H9 (cell line): ENCODE measurements at regions not wholly inside any gene's neighbourhood (a gene's known extent, or its start where the extent isn't known, plus 50 kb on each side); places are given as distances from the start of the nearest gene placed in this dataset.

Experiments used
- DNase-seq: peaks from one replicate; pipeline ENCODE4 v3.0.0-alpha.2; 2017
- H2AFZ ChIP-seq: one replicate; pipeline ENCODE4 v1.6.1; 2013; ENCODE audit warnings: mild to moderate bottlenecking, low read length, control low read depth, moderate library complexity
- H2AK5ac ChIP-seq: 2 replicates; pipeline ENCODE4 v1.6.1; 2013; ENCODE audit warnings: low read length, control low read depth, mixed read lengths; ENCODE audit not compliant: insufficient read length
- H2BK120ac ChIP-seq: one replicate; pipeline ENCODE4 v1.6.1; 2013; ENCODE audit warnings: low read depth, mild to moderate bottlenecking, low read length, control low read depth, inconsistent platforms; ENCODE audit not compliant: poor library complexity, severe bottlenecking
- H2BK12ac ChIP-seq: 2 replicates; pipeline ENCODE4 v1.6.1; 2013; ENCODE audit warnings: low read length, control low read depth, mixed read lengths, low read depth; ENCODE audit not compliant: insufficient read length
- H2BK15ac ChIP-seq: 2 replicates; pipeline ENCODE4 v1.6.1; 2013; ENCODE audit warnings: low read depth, low read length, control low read depth
- H2BK20ac ChIP-seq: one replicate; pipeline ENCODE4 v1.6.1; 2013; ENCODE audit warnings: low read depth, mild to moderate bottlenecking, low read length, control low read depth, inconsistent platforms; ENCODE audit not compliant: poor library complexity, severe bottlenecking
- H2BK5ac ChIP-seq: 2 replicates; pipeline ENCODE4 v1.6.1; 2013; ENCODE audit warnings: low read length, control low read depth, mixed read lengths; ENCODE audit not compliant: insufficient read length
- H3K14ac ChIP-seq: 2 replicates; pipeline ENCODE4 v1.6.1; 2013; ENCODE audit warnings: low read length, control low read depth; ENCODE audit not compliant: insufficient read depth
- H3K18ac ChIP-seq: 2 replicates; pipeline ENCODE4 v1.6.1; 2013; ENCODE audit warnings: low read depth, mild to moderate bottlenecking, mixed read lengths, low read length, control low read depth; ENCODE audit not compliant: insufficient read length
- H3K23ac ChIP-seq: 2 replicates; pipeline ENCODE4 v1.6.1; 2013; ENCODE audit warnings: low read length, control low read depth, mixed read lengths, low read depth; ENCODE audit not compliant: insufficient read length
- H3K23me2 ChIP-seq: 2 replicates; pipeline ENCODE4 v1.6.1; 2013; ENCODE audit warnings: low read depth, mild to moderate bottlenecking, mixed read lengths, low read length, control low read depth; ENCODE audit not compliant: insufficient read length, poor library complexity, severe bottlenecking
- H3K27ac ChIP-seq: 2 replicates; pipeline ENCODE4 v1.5.1; 2013; ENCODE audit warnings: low read length, control low read depth, mixed read lengths, low read depth; ENCODE audit not compliant: insufficient read length
- H3K27me3 ChIP-seq: 2 replicates; pipeline ENCODE4 v1.6.1; 2013; ENCODE audit warnings: low read length, control low read depth, inconsistent platforms; ENCODE audit not compliant: insufficient read depth
- H3K4ac ChIP-seq: 2 replicates; pipeline ENCODE4 v1.6.1; 2013; ENCODE audit warnings: low read depth, mild to moderate bottlenecking, control low read depth, inconsistent platforms, low read length, moderate library complexity
- H3K4me1 ChIP-seq: 2 replicates; pipeline ENCODE4 v1.6.1; 2013; ENCODE audit warnings: low read length, control low read depth, inconsistent platforms; ENCODE audit not compliant: insufficient read depth
- H3K4me2 ChIP-seq: 2 replicates; pipeline ENCODE4 v1.6.1; 2013; ENCODE audit warnings: low read length, control low read depth, mixed read lengths; ENCODE audit not compliant: insufficient read length, insufficient read depth
- H3K56ac ChIP-seq: 2 replicates; pipeline ENCODE4 v1.6.1; 2013; ENCODE audit warnings: low read depth, mild to moderate bottlenecking, mixed read lengths, low read length, control low read depth; ENCODE audit not compliant: insufficient read length
- H3K79me1 ChIP-seq: 2 replicates; pipeline ENCODE4 v1.6.1; 2013; ENCODE audit warnings: low read depth, mild to moderate bottlenecking, moderate library complexity, low read length, control low read depth, inconsistent platforms; ENCODE audit not compliant: insufficient read depth, poor library complexity, severe bottlenecking
- H3K79me2 ChIP-seq: 2 replicates; pipeline ENCODE4 v1.6.1; 2013; ENCODE audit warnings: low read length, control low read depth, inconsistent platforms; ENCODE audit not compliant: insufficient read depth
- H3K9ac ChIP-seq: 2 replicates; pipeline ENCODE4 v1.6.1; 2013; ENCODE audit warnings: low read length, control low read depth, mixed read lengths; ENCODE audit not compliant: insufficient read length; ENCODE audit errors: extremely low read depth
- H3K9me3 ChIP-seq: one replicate; pipeline ENCODE4 v1.6.1; 2013; ENCODE audit warnings: low read depth, low read length, inconsistent platforms; ENCODE audit not compliant: control insufficient read depth
- H3T11ph ChIP-seq: one replicate; pipeline ENCODE4 v1.6.1; 2013; ENCODE audit warnings: mild to moderate bottlenecking, low read length, control low read depth, inconsistent platforms
- H4K20me1 ChIP-seq: one replicate; pipeline ENCODE4 v1.6.1; 2013; ENCODE audit not compliant: control insufficient read depth, insufficient read length, insufficient read depth
- H4K5ac ChIP-seq: 2 replicates; pipeline ENCODE4 v1.6.1; 2013; ENCODE audit warnings: low read depth, mild to moderate bottlenecking, mixed read lengths, low read length, control low read depth; ENCODE audit not compliant: insufficient read length
- H4K8ac ChIP-seq: replicated peaks from 2 replicates; pipeline ENCODE4 v1.6.1; 2013; ENCODE audit warnings: low read length, control low read depth, mixed read lengths, low read depth; ENCODE audit not compliant: insufficient read length
- H4K91ac ChIP-seq: 2 replicates; pipeline ENCODE4 v1.6.1; 2013; ENCODE audit warnings: low read depth, mild to moderate bottlenecking, moderate library complexity, mixed read lengths, low read length, control low read depth; ENCODE audit not compliant: insufficient read length
- H3K27ac Mint-ChIP-seq, 3 experiments: 2 replicates in 2 of 3; 3 replicates in 1 of 3; pipeline ENCODE4 v1.8.0; 2020 to 2021; ENCODE audit warnings: mixed read lengths in 3 of 3, mild to moderate bottlenecking in 1 of 3, moderate library complexity in 1 of 3
- H3K27me3 Mint-ChIP-seq: 2 replicates; pipeline ENCODE4 v1.8.0; 2021; ENCODE audit warnings: low read depth, mild to moderate bottlenecking, moderate library complexity, mixed read lengths
- H3K36me3 Mint-ChIP-seq, 3 experiments: 2 replicates in 2 of 3; 3 replicates in 1 of 3; pipeline ENCODE4 v1.8.0; 2020 to 2021; ENCODE audit warnings: low read depth in 3 of 3, mixed read lengths in 3 of 3; ENCODE audit not compliant: insufficient read depth in 1 of 3
- H3K4me1 Mint-ChIP-seq, 2 experiments: 2 replicates each; pipeline ENCODE4 v1.8.0; 2020; ENCODE audit warnings: mixed read lengths in 2 of 2
- H3K4me3 Mint-ChIP-seq, 2 experiments: 2 replicates in 1 of 2; 3 replicates in 1 of 2; pipeline ENCODE4 v1.8.0; 2020 to 2021; ENCODE audit warnings: mild to moderate bottlenecking in 2 of 2, mixed read lengths in 2 of 2, moderate library complexity in 1 of 2
- H3K9me3 Mint-ChIP-seq, 2 experiments: 2 replicates in 1 of 2; 3 replicates in 1 of 2; pipeline ENCODE4 v1.8.0; 2020; ENCODE audit warnings: mild to moderate bottlenecking in 2 of 2, mixed read lengths in 2 of 2, moderate library complexity in 1 of 2
- CTCF ChIP-seq: fragments of 200-600 bp; sonication (generic); conservative IDR thresholded peaks from 3 replicates; pipeline ENCODE4 v1.8.0; 2021; ENCODE audit warnings: antibody characterized with exemption, mild to moderate bottlenecking
- WGBS: extraction: QIAGEN DNeasy Blood & Tissue Kit; methylation state at CpG from one replicate; pipeline ENCODE4 v1.1.7; 2013; ENCODE audit warnings: missing lambda C conversion rate, low lambda C conversion rate, mixed read lengths; ENCODE audit not compliant: insufficient read length; ENCODE audit errors: extremely low coverage; 5-methylcytosine and 5-hydroxymethylcytosine counted together

GRCh38 chr7:68336594-68336993, 1261.7 kb upstream of the AUTS2 start:
- H2BK20ac ChIP-seq = no peak overlapping the region

More at GRCh38 chr7:68336594-68336993, 1261.7 kb upstream of the AUTS2 start:
- Histone ChIP-seq H3K23me2 (no peaks in the 10 kb centered on the region), H4K5ac (no peak overlapping the region), H3K79me1 (no peaks in the 10 kb centered on the region), H4K91ac (no peak overlapping the region), H3K14ac (no peak overlapping the region), H3K27me3 (no peaks in the 10 kb centered on the region), H2BK12ac (no peak overlapping the region), H4K20me1 (no peaks in the 10 kb centered on the region), H2BK15ac (no peak overlapping the region), H3K4me2 (no peak overlapping the region), H3K4me1 (no peaks in the 10 kb centered on the region), H3K9me3 (no peaks in the 10 kb centered on the region), H3K27ac (no peak overlapping the region), H3K23ac (no peak overlapping the region), H3K4ac (no peak overlapping the region), H3K56ac (no peak overlapping the region), H3K18ac (no peak overlapping the region), H2BK120ac (no peak overlapping the region), H3K9ac (no peak overlapping the region), H3T11ph (no peak overlapping the region), H2AFZ (no peak overlapping the region), H3K79me2 (no peaks in the 10 kb centered on the region), H2BK5ac (no peak overlapping the region), H2AK5ac (no peak overlapping the region), H4K8ac (no peak overlapping the region)
- no peak overlapping the region for H3K27ac Mint-ChIP-seq
- no peak for DNase-seq
- no peak overlapping the region for H3K4me3 Mint-ChIP-seq
- no CpG with 5 or more reads among the region's 8 CpGs for WGBS
- no peaks in the 10 kb centered on the region; the same call in 1 of the 2 replicates for H3K27me3 Mint-ChIP-seq
- TF ChIP-seq CTCF = no peak
- peaks cover 0 to 17% (median 4%) of the 10 kb centered on the region in 3 experiments; a peak in 3 of 7 replicates for H3K36me3 Mint-ChIP-seq
- peaks cover 2 to 19% of the 10 kb centered on the region in 2 experiments for H3K9me3 Mint-ChIP-seq
- H3K4me1 Mint-ChIP-seq = peaks cover 0 to 2% of the 10 kb centered on the region in 2 experiments; a peak in 1 of 4 replicates
